Hematopoietic multipotent progenitor cell treated with erythropoietin and hydrocortisone succinate and interleukin-3 and kit ligand, for 6 days (in vitro differentiated cells): ENCODE measurements at regions not wholly inside any gene's neighbourhood (a gene's known extent, or its start where the extent isn't known, plus 50 kb on each side); places are given as distances from the start of the nearest gene placed in this dataset.
"Not testable (repeated sequence)": the region's sequence is repeated elsewhere in the genome, so short reads cannot be mapped to it uniquely, and the experiment has no call there.

Experiments used
- DNase-seq: peaks from one replicate; pipeline ENCODE4 v3.0.0-alpha.2; 2015

- peak; percentile 24 for DNase-seq
Observed at GRCh38 chrX:40952855-40953254, 132.4 kb upstream of the USP9X start.

GRCh38 chrX:40953369-40953768, 131.9 kb upstream of the USP9X start:
- peak; percentile 11 for DNase-seq

- no peak for DNase-seq
Observed at GRCh38 chrX:40960041-40960440, 125.2 kb upstream of the USP9X start.

GRCh38 chrX:40962793-40963407, 122.3 kb upstream of the USP9X start:
- DNase-seq = no peak

GRCh38 chrX:40964008-40964407, 121.2 kb upstream of the USP9X start:
- no peak for DNase-seq

- DNase-seq = no peak
Observed at GRCh38 chrX:40964633-40965586, 120.3 kb upstream of the USP9X start.

GRCh38 chrX:40966213-40966820, 118.9 kb upstream of the USP9X start:
- DNase-seq = no peak

GRCh38 chrX:40968180-40968579, 117.1 kb upstream of the USP9X start:
- DNase-seq = peak; percentile 43

GRCh38 chrX:40971736-40972135, 113.5 kb upstream of the USP9X start:
- no peak for DNase-seq

GRCh38 chrX:40973619-40974018, 111.6 kb upstream of the USP9X start:
- DNase-seq = no peak

GRCh38 chrX:40975951-40976350, 109.3 kb upstream of the USP9X start:
- DNase-seq = no peak

GRCh38 chrX:40976981-40977380, 108.3 kb upstream of the USP9X start:
- no peak for DNase-seq

- DNase-seq = no peak
Observed at GRCh38 chrX:40984962-40985361, 100.3 kb upstream of the USP9X start.

- peak; percentile 80 for DNase-seq
Observed at GRCh38 chrX:40987413-40987812, 97.8 kb upstream of the USP9X start.

- no peak for DNase-seq
Observed at GRCh38 chrX:40988100-40988499, 97.1 kb upstream of the USP9X start.

GRCh38 chrX:40993395-40993794, 91.8 kb upstream of the USP9X start:
- not testable (repeated sequence) for DNase-seq

GRCh38 chrX:40996886-40997530, 88.2 kb upstream of the USP9X start:
- peak; percentile 87 for DNase-seq

GRCh38 chrX:40998123-40998522, 87.1 kb upstream of the USP9X start:
- DNase-seq = no peak

- DNase-seq = no peak
Observed at GRCh38 chrX:41001327-41001726, 83.9 kb upstream of the USP9X start.

GRCh38 chrX:41002026-41002425, 83.2 kb upstream of the USP9X start:
- DNase-seq = no peak

- no peak for DNase-seq
Observed at GRCh38 chrX:41003506-41004270, 81.6 kb upstream of the USP9X start.

GRCh38 chrX:41005445-41005992, 79.7 kb upstream of the USP9X start:
- no peak for DNase-seq
